ENCODE measurements at regions not wholly inside any gene's neighbourhood (a gene's known extent, or its start where the extent isn't known, plus 50 kb on each side); places are given as distances from the start of the nearest gene placed in this dataset.
"Not testable (repeated sequence)": the region's sequence is repeated elsewhere in the genome, so short reads cannot be mapped to it uniquely, and the experiment has no call there.

- Histone ChIP-seq H3K4me3 (no peak overlapping the region), H3K27me3 (no peaks in the 10 kb centered on the region), H3K9me3 (no peaks in the 10 kb centered on the region), H3K36me3 (no peaks in the 10 kb centered on the region)
- no peak for DNase-seq
Measured at GRCh38 chr7:137129025-137129424, 214.5 kb downstream of the PTN start.

DNA sequence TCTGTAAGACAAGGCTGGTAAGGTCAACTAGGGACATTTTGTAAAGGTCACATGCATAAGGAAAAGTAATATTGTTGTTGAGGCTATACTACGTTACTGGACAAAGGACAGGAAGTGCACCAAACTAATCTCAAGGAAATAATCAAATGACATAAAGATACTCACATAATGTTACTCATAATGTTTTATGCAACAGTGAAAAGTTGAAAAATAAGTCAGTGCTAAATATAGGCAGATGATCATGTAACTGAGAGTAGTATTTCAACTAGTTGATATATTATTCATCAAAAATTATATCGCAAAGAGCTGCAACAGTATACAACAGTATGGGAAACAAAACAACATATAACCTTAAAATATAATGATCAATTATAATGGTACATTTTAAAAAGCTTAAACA lies 215.7 kb downstream of the PTN start:
- no peaks in the 10 kb centered on the region for H3K9me3 ChIP-seq
- DNase-seq, result no peak
- H3K4me3 ChIP-seq, result no peak overlapping the region
- H3K36me3 ChIP-seq, result no peaks in the 10 kb centered on the region
- H3K27me3 ChIP-seq, result no peaks in the 10 kb centered on the region

- Histone ChIP-seq H3K27me3 (no peaks in the 10 kb centered on the region), H3K9me3 (no peaks in the 10 kb centered on the region), H3K4me3 (no peak overlapping the region), H3K36me3 (no peaks in the 10 kb centered on the region)
- DNase-seq, result no peak
Measured at GRCh38 chr7:137127058-137127457, 216.5 kb downstream of the PTN start.

DNA sequence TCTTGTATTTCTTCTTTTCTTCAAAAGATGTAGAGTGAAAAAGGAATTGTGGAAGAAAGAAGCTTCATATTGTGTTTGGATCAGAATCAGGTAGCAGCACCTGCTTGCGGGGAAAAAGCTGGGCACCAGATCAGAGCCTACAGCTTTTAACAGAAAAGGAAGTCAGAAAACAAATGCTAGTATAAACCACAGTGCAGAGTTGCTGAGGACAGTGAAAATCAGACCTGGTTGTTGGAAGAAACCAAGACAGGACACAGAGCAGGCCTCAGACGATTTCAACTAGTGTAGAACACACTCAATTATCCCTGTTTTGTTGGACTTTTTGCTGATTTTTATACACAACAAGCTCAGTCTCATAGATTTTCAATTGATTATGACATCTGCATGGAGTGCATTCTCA lies 221.4 kb downstream of the PTN start:
- Histone ChIP-seq H3K27me3 (no peaks in the 10 kb centered on the region), H3K9me3 (no peaks in the 10 kb centered on the region), H3K4me3 (no peak overlapping the region), H3K36me3 (no peaks in the 10 kb centered on the region)
- DNase-seq, result no peak

GRCh38 chr7:137120690-137121089 lies 222.8 kb downstream of the PTN start:
- DNase-seq, result no peak
- Histone ChIP-seq H3K36me3 (no peaks in the 10 kb centered on the region), H3K27me3 (no peaks in the 10 kb centered on the region), H3K9me3 (no peaks in the 10 kb centered on the region), H3K4me3 (no peak overlapping the region)

GRCh38 chr7:137110535-137110934 lies 233.0 kb downstream of the PTN start:
- DNase-seq, result no peak
- Histone ChIP-seq H3K36me3 (no peaks in the 10 kb centered on the region), H3K4me3 (no peak overlapping the region), H3K9me3 (no peaks in the 10 kb centered on the region), H3K27me3 (no peaks in the 10 kb centered on the region)

DNA sequence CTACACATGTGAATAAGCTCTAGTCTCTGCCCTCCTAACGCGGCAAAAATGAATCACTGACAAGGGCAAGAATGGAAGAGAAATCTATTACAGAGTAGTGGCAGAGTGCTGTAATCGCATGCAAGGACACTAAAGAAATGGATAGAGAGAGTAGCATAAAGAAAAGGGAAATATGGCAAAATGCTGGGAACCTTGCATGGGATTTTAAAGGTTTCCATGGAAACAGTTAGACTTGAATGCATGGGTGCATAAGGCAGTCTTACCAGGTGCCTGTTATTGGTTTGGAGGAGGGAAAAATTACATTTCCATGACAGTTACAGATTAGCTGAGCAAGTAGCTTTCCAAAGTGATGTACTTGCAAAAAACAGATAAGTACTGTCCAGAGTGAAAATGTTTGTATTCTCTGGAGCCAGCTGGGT lies 233.4 kb downstream of the PTN start:
- no peaks in the 10 kb centered on the region for H3K27me3 ChIP-seq
- no peak overlapping the region for H3K4me3 ChIP-seq
- no peaks in the 10 kb centered on the region for H3K9me3 ChIP-seq
- DNase-seq, result no peak
- no peaks in the 10 kb centered on the region for H3K36me3 ChIP-seq

DNA sequence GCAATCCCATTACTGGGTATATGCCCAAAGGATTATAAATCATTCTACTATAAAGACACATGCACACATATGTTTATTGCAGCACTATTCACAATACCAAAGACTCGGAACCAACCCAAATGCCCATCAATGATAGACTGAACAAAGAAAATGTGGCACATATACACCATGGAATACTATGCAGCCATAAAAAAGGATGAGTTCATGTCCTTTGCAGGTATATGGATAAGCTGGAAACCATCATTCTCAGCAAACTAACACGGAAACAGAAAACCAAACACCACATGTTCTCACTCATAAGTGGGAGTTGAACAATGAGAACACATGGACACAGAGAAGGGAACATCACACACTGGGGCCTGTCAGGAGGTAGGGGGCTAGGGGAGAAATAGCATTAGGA lies 235.7 kb downstream of the PTN start:
- not testable (repeated sequence) for H3K27me3 ChIP-seq, H3K4me3 ChIP-seq, H3K9me3 ChIP-seq, H3K36me3 ChIP-seq, DNase-seq

- not testable (repeated sequence) for H3K36me3 ChIP-seq, DNase-seq, H3K9me3 ChIP-seq, H3K4me3 ChIP-seq, H3K27me3 ChIP-seq
Measured at GRCh38 chr7:137103526-137103925, 235.1 kb downstream of the CHRM2 start.

DNA sequence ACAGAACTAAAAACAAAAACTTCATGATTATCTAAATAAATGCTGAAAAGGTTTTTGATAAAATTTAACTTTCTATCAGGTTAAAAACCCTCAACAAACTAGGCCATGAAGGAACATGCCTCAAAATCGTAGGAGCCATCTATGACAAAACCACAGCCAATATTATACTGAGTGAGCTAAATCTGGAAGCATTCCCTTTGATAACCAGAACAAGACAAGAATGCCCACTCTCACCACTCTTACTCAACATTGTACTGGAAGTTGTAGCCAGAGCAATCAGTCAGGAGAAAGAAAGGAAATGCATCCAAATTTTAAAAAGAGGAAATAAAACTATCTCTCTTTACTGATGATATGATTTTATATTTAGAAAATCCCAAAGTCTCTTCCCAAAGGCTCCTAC lies 228.7 kb downstream of the CHRM2 start:
- DNase-seq, result no peak
- no peaks in the 10 kb centered on the region for H3K9me3 ChIP-seq
- H3K4me3 ChIP-seq, result no peak overlapping the region
- no peaks in the 10 kb centered on the region for H3K36me3 ChIP-seq
- H3K27me3 ChIP-seq, result no peaks in the 10 kb centered on the region

- DNase-seq, result no peak
- no peaks in the 10 kb centered on the region for H3K36me3 ChIP-seq
- H3K27me3 ChIP-seq, result no peaks in the 10 kb centered on the region
- no peaks in the 10 kb centered on the region for H3K9me3 ChIP-seq
- no peak overlapping the region for H3K4me3 ChIP-seq
Measured at GRCh38 chr7:137096607-137097006, 228.2 kb downstream of the CHRM2 start.

- Histone ChIP-seq H3K4me3 (no peak overlapping the region), H3K9me3 (no peaks in the 10 kb centered on the region), H3K27me3 (no peaks in the 10 kb centered on the region), H3K36me3 (no peaks in the 10 kb centered on the region)
- DNase-seq, result no peak
Measured at GRCh38 chr7:137093198-137093597, 224.7 kb downstream of the CHRM2 start.

- no peak for DNase-seq
- H3K4me3 ChIP-seq, result no peak overlapping the region
- H3K36me3 ChIP-seq, result no peaks in the 10 kb centered on the region
- no peaks in the 10 kb centered on the region for H3K27me3 ChIP-seq
- no peaks in the 10 kb centered on the region for H3K9me3 ChIP-seq
Measured at GRCh38 chr7:137091396-137091795, 222.9 kb downstream of the CHRM2 start.

- Histone ChIP-seq H3K9me3 (no peaks in the 10 kb centered on the region), H3K4me3 (no peak overlapping the region), H3K36me3 (no peaks in the 10 kb centered on the region), H3K27me3 (no peaks in the 10 kb centered on the region)
- DNase-seq, result no peak
Measured at GRCh38 chr7:137086896-137087295, 218.4 kb downstream of the CHRM2 start.

GRCh38 chr7:137084607-137085380 lies 216.3 kb downstream of the CHRM2 start:
- no peak overlapping the region for H3K4me3 ChIP-seq
- H3K36me3 ChIP-seq, result no peaks in the 10 kb centered on the region
- peak; percentile 5 for DNase-seq
- no peaks in the 10 kb centered on the region for H3K9me3 ChIP-seq
- no peaks in the 10 kb centered on the region for H3K27me3 ChIP-seq

DNA sequence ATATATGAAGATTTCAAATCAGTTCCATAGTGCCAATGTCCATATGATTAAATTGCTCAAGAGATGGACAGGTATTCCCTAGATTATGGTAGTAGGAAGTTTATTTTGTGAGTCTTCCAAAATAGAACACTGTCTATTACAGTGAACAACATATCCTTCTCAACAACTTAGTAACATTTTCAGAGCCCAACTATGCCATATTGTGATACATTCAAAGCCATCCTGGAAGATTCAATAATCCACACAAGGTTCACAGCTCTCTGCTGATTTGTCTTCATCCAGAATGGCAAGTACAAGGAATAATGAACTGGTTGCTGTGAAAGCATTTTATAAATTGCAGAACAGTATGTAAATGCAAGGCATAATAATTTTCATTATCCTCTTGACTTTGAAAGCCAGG lies 213.9 kb downstream of the CHRM2 start:
- no peak for DNase-seq
- H3K36me3 ChIP-seq, result no peaks in the 10 kb centered on the region
- no peak overlapping the region for H3K4me3 ChIP-seq
- H3K27me3 ChIP-seq, result no peaks in the 10 kb centered on the region
- no peaks in the 10 kb centered on the region for H3K9me3 ChIP-seq

DNA sequence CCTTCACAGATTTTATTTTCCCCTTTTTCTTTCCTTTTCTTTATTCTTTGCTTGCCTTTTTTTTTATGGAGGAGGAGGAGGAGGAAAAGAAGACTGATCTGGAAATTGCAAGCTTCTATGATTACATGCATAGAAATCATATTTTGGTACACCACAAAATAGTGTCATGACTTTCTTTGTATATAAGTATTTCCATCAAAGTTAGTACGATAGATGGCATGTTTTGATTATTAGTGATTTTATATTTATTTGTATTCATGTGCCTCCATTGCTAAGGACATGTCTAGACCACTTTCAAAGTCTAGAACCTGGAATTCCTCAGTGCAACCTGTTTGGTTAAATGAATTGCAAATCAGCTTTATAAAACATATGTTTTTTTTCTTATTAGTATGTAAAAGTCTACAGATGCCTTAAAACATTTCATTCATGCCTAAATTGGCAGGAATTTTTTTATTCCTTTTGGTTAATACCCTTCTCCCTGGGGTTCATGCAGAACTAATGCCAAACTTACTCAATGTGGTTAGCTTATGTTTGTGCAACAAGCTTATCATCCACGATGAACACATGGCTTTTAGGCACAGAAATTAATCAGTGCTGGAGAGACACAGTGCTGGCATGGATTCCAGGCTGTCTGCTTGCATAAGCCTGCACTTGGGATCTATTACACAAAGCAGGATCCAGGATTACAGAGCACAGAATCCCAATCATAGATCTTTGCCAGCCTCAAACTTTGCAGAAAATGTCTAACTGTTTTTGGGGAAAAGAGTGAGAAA lies 213.1 kb downstream of the CHRM2 start:
- H3K27me3 ChIP-seq, result no peaks in the 10 kb centered on the region
- H3K4me3 ChIP-seq, result no peak overlapping the region
- H3K36me3 ChIP-seq, result no peaks in the 10 kb centered on the region
- H3K9me3 ChIP-seq, result no peaks in the 10 kb centered on the region
- DNase-seq, result peak; percentile 72
